HEK293T (cell line): ENCODE measurements at regions not wholly inside any gene's neighbourhood (a gene's known extent, or its start where the extent isn't known, plus 50 kb on each side); places are given as distances from the start of the nearest gene placed in this dataset.

ENCODE experiments used
- CTCF ChIA-PET: fragments of 350-600 bp; formaldehyde crosslinking; extraction: SDS; loops from one replicate; lab custom pipeline; 2021; ENCODE audit warnings: antibody characterized with exemption, inconsistent platforms; lab: Yijun Ruan, JAX
- POLR2A ChIA-PET: fragments of 350-600 bp; formaldehyde crosslinking; extraction: SDS; loops from one replicate; lab custom pipeline; 2020; ENCODE audit warnings: antibody characterized with exemption, inconsistent platforms; lab: Yijun Ruan, JAX
- DNase-seq: peaks from one replicate; pipeline ENCODE4 v3.0.0; 2012; ENCODE audit warnings: mixed read lengths; ENCODE audit errors: extremely low spot score
- ARNT ChIP-seq: fragments of 450-650 bp; IDR thresholded peaks from 2 replicates; pipeline ENCODE4 v1.6.1; 2017; ENCODE audit warnings: mild to moderate bottlenecking
- BHLHE40 ChIP-seq: fragments of 450-650 bp; IDR thresholded peaks from 2 replicates; pipeline ENCODE4 v1.6.1; 2016; ENCODE audit warnings: mild to moderate bottlenecking, moderate library complexity, borderline replicate concordance
- CTBP1 ChIP-seq: fragments of 450-650 bp; IDR thresholded peaks from 2 replicates; pipeline ENCODE4 v1.6.1; 2016; ENCODE audit warnings: borderline replicate concordance
- ELF4 ChIP-seq: fragments of 450-650 bp; IDR thresholded peaks from 2 replicates; pipeline ENCODE4 v1.6.1; 2017; ENCODE audit warnings: antibody characterized with exemption
- FOXA1 ChIP-seq: fragments of 450-650 bp; IDR thresholded peaks from 2 replicates; pipeline ENCODE4 v1.6.1; 2016; ENCODE audit warnings: mild to moderate bottlenecking
- FOXK2 ChIP-seq: fragments of 450-650 bp; IDR thresholded peaks from 2 replicates; pipeline ENCODE4 v1.6.1; 2016; ENCODE audit warnings: mild to moderate bottlenecking
- FOXM1 ChIP-seq: fragments of 450-650 bp; IDR thresholded peaks from 2 replicates; pipeline ENCODE4 v1.6.1; 2017; ENCODE audit warnings: mild to moderate bottlenecking, borderline replicate concordance
- HDGF ChIP-seq: fragments of 450-650 bp; IDR thresholded peaks from 2 replicates; pipeline ENCODE4 v1.6.1; 2017; ENCODE audit warnings: antibody characterized with exemption, borderline replicate concordance
- L3MBTL2 ChIP-seq: fragments of 450-650 bp; conservative IDR thresholded peaks from 2 replicates; pipeline ENCODE4 v1.6.1; 2016; ENCODE audit warnings: mild to moderate bottlenecking
- LEF1 ChIP-seq: fragments of 450-650 bp; IDR thresholded peaks from 2 replicates; pipeline ENCODE4 v1.6.1; 2017; ENCODE audit warnings: mild to moderate bottlenecking, borderline replicate concordance
- NFRKB ChIP-seq: fragments of 450-650 bp; IDR thresholded peaks from 2 replicates; pipeline ENCODE4 v1.6.1; 2016; ENCODE audit warnings: mild to moderate bottlenecking, moderate library complexity
- PKNOX1 ChIP-seq: fragments of 450-650 bp; IDR thresholded peaks from 2 replicates; pipeline ENCODE4 v1.6.1; 2016
- SP1 ChIP-seq: fragments of 450-650 bp; IDR thresholded peaks from 2 replicates; pipeline ENCODE4 v1.6.1; 2017
- SUZ12 ChIP-seq: fragments of 450-650 bp; IDR thresholded peaks from 2 replicates; pipeline ENCODE4 v1.6.1; 2016; ENCODE audit warnings: mild to moderate bottlenecking
- TARDBP ChIP-seq: fragments of 450-650 bp; IDR thresholded peaks from 2 replicates; pipeline ENCODE4 v1.6.1; 2016
- ZNF384 ChIP-seq: fragments of 450-650 bp; IDR thresholded peaks from 2 replicates; pipeline ENCODE4 v1.6.1; 2016

GRCh38 chr13:30850204-30850866 lies 55.7 kb upstream of the MEDAG start:
- ChIA-PET CTCF (interaction anchor here (1.2 kb wide), 1 partner anchor 15 kb away, joined by 7 read pairs; no protein-coding TSS in a partner anchor), POLR2A (no interaction called here)
- TF ChIP-seq ARNT (no peak), LEF1 (no peak), NFRKB (no peak), ELF4 (no peak)
- no peak for DNase-seq

GRCh38 chr13:30850867-30851211 lies 55.2 kb upstream of the MEDAG start:
- ChIA-PET POLR2A (no interaction called here), CTCF (no interaction called here)
- no peak for DNase-seq
- TF ChIP-seq FOXM1 (no peak), ARNT (no peak), FOXA1 (no peak), BHLHE40 (no peak), ELF4 (no peak), FOXK2 (no peak), NFRKB (no peak), SP1 (no peak), L3MBTL2 (no peak), PKNOX1 (no peak), HDGF (no peak), TARDBP (no peak), LEF1 (no peak), CTBP1 (no peak), ZNF384 (no peak)

GRCh38 chr13:30851697-30852096 lies 54.4 kb upstream of the MEDAG start:
- CTCF ChIA-PET, result no interaction called here
- no peak for TF ChIP-seq SUZ12
- no peak for DNase-seq
- POLR2A ChIA-PET, result no interaction called here

GRCh38 chr13:30855569-30855968 lies 50.5 kb upstream of the MEDAG start:
- DNase-seq, result no peak
- ChIA-PET CTCF (interaction anchor here (2.3 kb wide), 1 partner anchor 10 kb away, joined by 8 read pairs; no protein-coding TSS in a partner anchor), POLR2A (interaction anchor here (1.1 kb wide), 1 partner anchor 15 kb away, joined by 3 read pairs; no protein-coding TSS in a partner anchor)
- TF ChIP-seq FOXK2, result no peak
- no peak for TF ChIP-seq CTBP1
- no peak for TF ChIP-seq SUZ12
- no peak for TF ChIP-seq SP1
- no peak for TF ChIP-seq PKNOX1
- TF ChIP-seq TARDBP, result no peak
- no peak for TF ChIP-seq FOXA1
- TF ChIP-seq LEF1, result no peak
- no peak for TF ChIP-seq ZNF384
- no peak for TF ChIP-seq ELF4
- TF ChIP-seq L3MBTL2, result no peak
- TF ChIP-seq BHLHE40, result no peak
- no peak for TF ChIP-seq FOXM1
- TF ChIP-seq HDGF, result no peak
- TF ChIP-seq ARNT, result no peak
- TF ChIP-seq NFRKB, result no peak

GRCh38 chr13:30856005-30856790 lies 49.9 kb upstream of the MEDAG start:
- no peak for TF ChIP-seq SUZ12
- no peak for TF ChIP-seq ELF4
- no peak for TF ChIP-seq FOXA1
- TF ChIP-seq HDGF, result no peak
- no peak for TF ChIP-seq FOXK2
- TF ChIP-seq TARDBP, result no peak
- no peak for TF ChIP-seq NFRKB
- TF ChIP-seq L3MBTL2, result no peak
- ChIA-PET POLR2A (interaction anchor here (1.1 kb wide), 1 partner anchor 14 kb away, joined by 3 read pairs; no protein-coding TSS in a partner anchor), CTCF (interaction anchor here (1.0 to 2.3 kb wide), 2 partner anchors 9 to 40 kb away, joined by 3 to 8 read pairs; no protein-coding TSS in a partner anchor)
- no peak for DNase-seq
